ENCODE measurements at regions not wholly inside any gene's neighbourhood (a gene's known extent, or its start where the extent isn't known, plus 50 kb on each side); places are given as distances from the start of the nearest gene placed in this dataset.

- TF ChIP-seq CTCF (IDR thresholded peaks at IDR 0.05) (no peak), POLR2A (IDR thresholded peaks at IDR 0.05) (no peak)
Observed at GRCh38 chr4:43525646-43526045, 633.1 kb downstream of the GRXCR1 start.
